Immature natural killer cell (primary cell): ENCODE measurements at regions not wholly inside any gene's neighbourhood (a gene's known extent, or its start where the extent isn't known, plus 50 kb on each side); places are given as distances from the start of the nearest gene placed in this dataset.
"Not testable (repeated sequence)": the region's sequence is repeated elsewhere in the genome, so short reads cannot be mapped to it uniquely, and the experiment has no call there.

ENCODE experiments used
- DNase-seq, 3 donors: peaks; one replicate each; pipeline ENCODE4 v3.0.0; 2022; ENCODE audit warnings: mixed read lengths in 1 of 3
- H3K27ac Mint-ChIP-seq, 6 donors: one replicate each; pipeline ENCODE4 v1.8.0; 2020; ENCODE audit warnings: mixed read lengths in 6 of 6, mild to moderate bottlenecking in 5 of 6, inconsistent platforms in 4 of 6, moderate library complexity in 3 of 6
- H3K27me3 Mint-ChIP-seq, 3 donors: one replicate each; pipeline ENCODE4 v1.8.0; 2020 to 2021; ENCODE audit warnings: low read depth in 3 of 3, mild to moderate bottlenecking in 3 of 3, mixed read lengths in 3 of 3, moderate library complexity in 3 of 3, inconsistent platforms in 1 of 3
- H3K36me3 Mint-ChIP-seq, 3 donors: one replicate each; pipeline ENCODE4 v1.8.0; 2020; ENCODE audit warnings: mixed read lengths in 3 of 3, inconsistent platforms in 2 of 3, mild to moderate bottlenecking in 2 of 3
- H3K4me1 Mint-ChIP-seq, 2 donors: one replicate each; pipeline ENCODE4 v1.8.0; 2020; ENCODE audit warnings: inconsistent platforms in 2 of 2, mild to moderate bottlenecking in 2 of 2, mixed read lengths in 2 of 2, moderate library complexity in 1 of 2
- H3K4me3 Mint-ChIP-seq, 5 donors: one replicate each; pipeline ENCODE4 v1.8.0; 2020; ENCODE audit warnings: mild to moderate bottlenecking in 5 of 5, mixed read lengths in 5 of 5, inconsistent platforms in 3 of 5, moderate library complexity in 3 of 5
- H3K9me3 Mint-ChIP-seq, 6 donors: one replicate each; pipeline ENCODE4 v1.8.0; 2020; ENCODE audit warnings: mild to moderate bottlenecking in 6 of 6, mixed read lengths in 6 of 6, inconsistent platforms in 4 of 6, moderate library complexity in 3 of 6

DNA sequence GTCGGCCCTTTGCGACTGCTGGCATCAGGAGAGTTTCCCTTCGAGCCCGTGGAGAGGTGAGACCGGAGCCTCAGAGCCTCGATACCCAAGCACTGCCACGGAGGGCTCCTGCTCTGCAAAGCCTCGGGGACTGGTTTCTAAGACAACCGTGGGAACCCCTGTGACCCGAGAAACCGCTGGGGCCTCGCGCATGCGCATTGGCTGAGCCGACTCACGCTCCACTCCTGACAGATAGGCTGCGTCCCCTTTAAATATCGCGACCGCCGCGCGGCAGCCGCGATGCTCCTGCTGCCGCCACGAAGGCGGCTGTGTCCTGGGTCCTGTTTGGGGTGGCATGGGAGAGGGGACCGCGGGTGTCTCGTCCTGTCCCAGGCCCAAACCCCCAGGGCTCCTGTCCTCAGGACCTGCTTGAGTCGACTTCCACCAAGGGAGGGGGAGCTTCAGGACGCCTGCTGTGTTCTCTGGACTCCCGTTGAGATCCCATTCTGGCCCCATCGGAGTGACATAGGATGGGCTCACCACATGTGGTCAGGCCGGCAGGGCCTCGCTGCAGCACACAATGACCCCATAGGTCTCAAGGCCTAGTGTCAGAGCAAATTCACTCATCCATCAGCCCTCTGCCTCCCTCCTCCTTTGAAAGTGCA is 701.7 kb upstream of the TPTE start:
- H3K27me3 Mint-ChIP-seq, H3K27ac Mint-ChIP-seq, H3K36me3 Mint-ChIP-seq, H3K4me3 Mint-ChIP-seq, DNase-seq, H3K4me1 Mint-ChIP-seq: not testable (repeated sequence)
- peaks cover 4 to 11% (median 8%) of the 10 kb centered on the region in 6 donors for H3K9me3 Mint-ChIP-seq

DNA sequence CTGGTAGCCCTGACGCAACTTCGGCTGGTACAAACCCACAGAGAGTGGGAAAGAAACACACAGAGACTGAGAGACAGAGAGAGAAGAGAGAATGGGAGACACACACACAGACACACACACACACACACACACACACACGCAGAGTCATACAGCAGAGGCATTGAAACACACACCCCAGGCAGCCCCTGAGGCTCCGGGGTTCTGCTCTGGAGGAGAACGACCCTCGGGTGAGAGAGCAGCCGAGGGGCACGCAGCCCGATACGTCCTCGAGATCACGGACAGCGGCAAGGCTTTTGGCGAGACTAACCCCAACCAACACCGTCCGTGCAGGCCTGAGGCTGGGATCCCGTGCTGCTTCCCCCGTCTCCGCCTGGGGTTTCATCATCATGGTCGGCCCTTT is 700.8 kb upstream of the TPTE start:
- peaks cover 4 to 11% (median 8%) of the 10 kb centered on the region in 6 donors for H3K9me3 Mint-ChIP-seq
- H3K36me3 Mint-ChIP-seq, H3K27me3 Mint-ChIP-seq, DNase-seq, H3K27ac Mint-ChIP-seq, H3K4me1 Mint-ChIP-seq, H3K4me3 Mint-ChIP-seq: not testable (repeated sequence)

DNA sequence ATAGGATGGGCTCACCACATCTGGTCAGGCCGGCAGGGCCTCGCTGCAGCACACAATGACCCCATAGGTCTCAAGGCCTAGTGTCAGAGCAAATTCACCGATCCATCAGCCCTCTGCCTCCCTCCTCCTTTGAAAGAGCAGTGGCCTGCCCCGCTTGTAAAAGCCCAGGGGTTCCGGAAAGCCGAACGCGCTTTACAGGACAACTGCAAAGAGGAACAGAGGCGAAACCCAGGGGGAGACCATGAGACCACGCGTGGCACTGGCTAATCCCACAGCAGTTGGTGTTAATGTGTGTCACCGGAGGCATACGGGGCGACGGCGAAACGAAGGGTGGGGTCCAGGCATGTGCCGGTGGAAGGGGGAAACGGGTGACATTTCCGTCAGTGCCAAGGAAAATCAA is 699.9 kb upstream of the TPTE start:
- not testable (repeated sequence) for H3K27ac Mint-ChIP-seq, DNase-seq, H3K36me3 Mint-ChIP-seq, H3K4me1 Mint-ChIP-seq, H3K27me3 Mint-ChIP-seq, H3K4me3 Mint-ChIP-seq
- H3K9me3 Mint-ChIP-seq: peaks cover 4 to 11% (median 8%) of the 10 kb centered on the region in 6 donors

DNA sequence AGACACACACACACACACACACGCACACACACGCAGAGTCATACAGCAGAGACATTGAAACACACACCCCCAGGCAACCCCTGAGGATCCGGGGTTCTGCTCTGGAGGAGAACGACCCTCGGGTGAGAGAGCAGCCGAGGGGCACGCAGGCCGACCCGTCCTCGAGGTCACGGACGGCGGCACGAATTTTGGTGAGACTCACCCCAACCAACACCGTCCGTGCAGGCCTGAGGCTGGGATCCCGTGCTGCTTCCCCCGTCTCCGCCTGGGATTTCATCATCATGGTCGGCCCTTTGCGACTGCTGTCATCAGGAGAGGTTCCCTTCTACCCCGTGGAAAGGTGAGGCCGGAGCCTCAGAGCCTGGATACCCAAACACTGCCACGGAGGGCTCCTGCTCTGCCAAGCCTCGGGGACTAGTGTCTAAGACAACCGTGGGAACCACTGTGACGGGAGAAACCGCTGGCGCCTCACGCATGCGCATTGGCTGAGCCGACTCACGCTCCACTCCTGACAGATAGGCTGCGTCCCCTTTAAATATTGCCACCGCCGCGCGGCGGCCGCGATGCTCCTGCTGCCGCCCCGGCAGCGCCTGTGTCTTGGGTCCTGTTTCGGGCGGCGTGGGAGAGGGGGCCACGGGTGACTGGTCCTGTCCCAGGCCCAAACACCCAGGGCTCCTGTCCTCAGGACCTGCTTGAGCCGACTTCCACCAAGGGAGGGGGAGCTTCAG is 699.1 kb upstream of the TPTE start:
- not testable (repeated sequence) for H3K27ac Mint-ChIP-seq, H3K36me3 Mint-ChIP-seq, H3K4me3 Mint-ChIP-seq, DNase-seq, H3K4me1 Mint-ChIP-seq, H3K27me3 Mint-ChIP-seq
- H3K9me3 Mint-ChIP-seq: peaks cover 4 to 11% (median 8%) of the 10 kb centered on the region in 6 donors

DNA sequence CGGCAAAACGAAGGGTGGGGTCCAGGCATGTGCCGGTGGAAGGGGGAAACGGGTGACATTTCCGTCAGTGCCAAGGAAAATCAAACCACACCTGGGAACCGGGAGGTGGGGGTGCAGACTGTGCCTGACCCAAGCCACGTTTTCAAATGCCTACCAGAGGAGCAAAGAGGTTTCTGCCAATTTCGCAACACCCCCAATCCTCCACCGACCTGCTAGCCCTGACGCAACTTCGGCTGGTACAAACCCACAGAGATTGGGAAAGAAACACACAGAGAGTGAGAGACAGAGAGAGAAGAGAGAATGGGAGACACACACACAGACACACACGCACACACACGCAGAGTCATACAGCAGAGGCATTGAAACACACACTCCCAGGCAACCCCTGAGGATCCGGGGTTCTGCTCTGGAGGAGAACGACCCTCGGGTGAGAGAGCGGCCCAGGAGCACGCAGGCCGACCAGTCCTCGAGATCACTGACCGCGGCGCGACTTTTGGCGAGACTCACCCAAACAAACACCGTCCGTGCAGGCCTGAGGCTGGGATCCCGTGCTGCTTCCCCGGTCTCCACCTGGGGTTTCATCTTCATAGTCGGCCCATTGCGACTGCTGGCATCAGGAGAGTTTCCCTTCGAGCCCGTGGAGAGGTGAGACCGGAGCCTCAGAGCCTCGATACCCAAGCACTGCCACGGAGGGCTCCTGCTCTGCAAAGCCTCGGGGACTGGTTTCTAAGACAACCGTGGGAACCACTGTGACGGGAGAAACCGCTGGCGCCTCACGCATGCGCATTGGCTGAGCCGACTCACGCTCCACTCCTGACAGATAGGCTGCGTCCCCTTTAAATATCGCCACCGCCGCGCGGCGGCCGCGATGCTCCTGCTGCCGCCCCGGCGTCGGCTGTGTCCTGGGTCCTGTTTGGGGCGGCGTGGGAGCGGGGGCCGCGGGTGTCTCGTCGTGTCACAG is 697.9 kb upstream of the TPTE start:
- H3K36me3 Mint-ChIP-seq, H3K27ac Mint-ChIP-seq, H3K4me1 Mint-ChIP-seq, H3K27me3 Mint-ChIP-seq, DNase-seq, H3K4me3 Mint-ChIP-seq: not testable (repeated sequence)
- H3K9me3 Mint-ChIP-seq: peaks cover 4 to 16% (median 8%) of the 10 kb centered on the region in 6 donors

DNA sequence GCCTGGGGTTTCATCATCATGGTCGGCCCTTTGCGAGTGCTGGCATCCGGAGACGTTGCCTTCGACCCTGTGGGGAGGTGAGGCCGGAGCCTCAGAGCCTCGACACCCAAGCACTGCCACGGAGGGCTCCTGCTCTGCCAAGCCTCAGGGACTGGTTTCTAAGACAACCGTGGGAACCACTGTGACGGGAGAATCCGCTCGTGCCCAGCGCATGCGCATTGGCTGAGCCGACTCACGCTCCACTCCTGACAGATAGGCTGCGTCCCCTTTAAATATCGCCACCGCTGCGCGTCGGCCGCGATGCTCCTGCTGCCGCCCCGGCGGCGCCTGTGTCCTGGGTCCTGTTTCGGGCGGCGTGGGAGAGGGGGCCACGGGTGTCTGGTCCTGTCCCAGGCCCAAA is 690.6 kb upstream of the TPTE start:
- H3K4me1 Mint-ChIP-seq, H3K27ac Mint-ChIP-seq, H3K36me3 Mint-ChIP-seq, H3K4me3 Mint-ChIP-seq, H3K27me3 Mint-ChIP-seq, DNase-seq: not testable (repeated sequence)
- peaks cover 0 to 11% (median 0%) of the 10 kb centered on the region in 6 donors for H3K9me3 Mint-ChIP-seq

DNA sequence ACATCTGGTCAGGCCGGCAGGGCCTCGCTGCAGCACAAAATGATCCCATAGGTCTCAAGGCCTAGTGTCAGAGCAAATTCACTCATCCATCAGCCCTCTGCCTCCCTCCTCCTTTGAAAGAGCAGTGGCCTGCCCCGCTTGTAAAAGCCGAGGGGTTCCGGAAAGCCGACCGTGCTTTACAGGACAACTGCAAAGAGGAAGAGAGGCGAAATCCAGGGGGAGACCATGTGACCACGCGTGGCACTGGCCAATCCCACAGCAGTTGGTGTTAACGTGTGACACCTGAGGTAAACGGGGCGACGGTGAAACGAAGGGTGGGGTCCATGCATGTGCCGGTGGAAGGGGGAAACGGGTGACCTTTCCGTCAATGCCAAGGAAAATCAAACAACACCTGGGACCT is 688.6 kb upstream of the TPTE start:
- not testable (repeated sequence) for H3K4me1 Mint-ChIP-seq, H3K9me3 Mint-ChIP-seq, DNase-seq, H3K4me3 Mint-ChIP-seq, H3K27me3 Mint-ChIP-seq, H3K27ac Mint-ChIP-seq, H3K36me3 Mint-ChIP-seq

DNA sequence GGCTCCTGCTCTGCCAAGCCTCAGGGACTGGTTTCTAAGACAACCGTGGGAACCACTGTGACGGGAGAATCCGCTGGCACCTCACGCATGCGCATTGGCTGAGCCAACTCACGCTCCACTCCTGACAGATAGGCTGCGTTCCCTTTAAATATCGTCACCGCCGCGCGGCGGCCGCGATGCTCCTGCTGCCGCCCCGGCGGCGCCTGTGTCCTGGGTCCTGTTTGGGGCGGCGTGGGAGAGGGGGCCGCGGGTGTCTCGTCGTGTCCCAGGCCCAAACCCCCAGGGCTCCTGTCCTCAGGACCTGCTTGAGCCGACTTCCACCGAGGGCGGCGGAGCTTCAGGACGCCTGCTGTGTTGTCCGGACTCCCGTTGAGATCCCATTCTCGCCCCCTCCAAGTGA is 684.8 kb upstream of the TPTE start:
- H3K4me3 Mint-ChIP-seq, H3K4me1 Mint-ChIP-seq, H3K27me3 Mint-ChIP-seq, H3K36me3 Mint-ChIP-seq, H3K27ac Mint-ChIP-seq, DNase-seq: not testable (repeated sequence)
- H3K9me3 Mint-ChIP-seq: peaks cover 29 to 45% (median 33%) of the 10 kb centered on the region in 6 donors

DNA sequence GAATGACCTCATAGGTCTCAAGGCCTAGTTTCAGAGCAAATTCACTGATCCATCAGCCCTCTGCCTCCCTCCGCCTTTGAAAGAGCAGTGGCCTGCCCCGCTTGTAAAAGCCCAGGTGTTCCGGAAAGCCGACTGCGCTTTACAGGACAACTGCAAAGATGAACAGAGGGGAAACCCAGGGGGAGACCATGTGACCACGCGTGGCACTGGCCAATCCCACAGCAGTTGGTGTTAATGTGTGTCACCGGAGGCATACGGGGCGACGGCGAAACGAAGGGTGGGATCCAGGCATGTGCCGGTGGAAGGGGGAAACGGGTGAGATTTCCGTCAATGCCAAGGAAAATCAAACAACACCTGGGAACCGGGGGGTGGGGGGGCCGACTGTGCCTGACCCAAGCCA is 684.4 kb upstream of the TPTE start:
- H3K27ac Mint-ChIP-seq, H3K36me3 Mint-ChIP-seq, H3K4me3 Mint-ChIP-seq, DNase-seq, H3K27me3 Mint-ChIP-seq, H3K4me1 Mint-ChIP-seq: not testable (repeated sequence)
- H3K9me3 Mint-ChIP-seq: peaks cover 32 to 49% (median 35%) of the 10 kb centered on the region in 6 donors

DNA sequence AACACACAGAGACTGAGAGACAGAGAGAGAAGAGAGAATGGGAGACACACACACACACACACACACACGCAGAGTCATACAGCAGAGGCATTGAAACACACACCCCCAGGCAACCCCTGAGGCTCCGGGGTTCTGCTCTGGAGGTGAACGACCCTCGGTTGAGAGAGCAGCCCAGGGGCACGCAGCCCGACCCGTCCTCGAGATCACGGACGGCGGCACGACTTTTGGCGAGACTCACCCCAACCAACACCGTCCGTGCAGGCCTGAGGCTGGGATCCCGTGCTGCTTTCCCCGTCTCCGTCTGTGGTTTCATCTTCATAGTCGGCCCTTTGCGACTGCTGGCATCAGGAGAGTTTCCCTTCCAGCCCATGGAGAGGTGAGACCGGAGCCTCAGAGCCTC is 683.9 kb upstream of the TPTE start:
- H3K27me3 Mint-ChIP-seq, DNase-seq, H3K4me3 Mint-ChIP-seq, H3K4me1 Mint-ChIP-seq, H3K27ac Mint-ChIP-seq, H3K36me3 Mint-ChIP-seq: not testable (repeated sequence)
- H3K9me3 Mint-ChIP-seq: peaks cover 32 to 53% (median 37%) of the 10 kb centered on the region in 6 donors

DNA sequence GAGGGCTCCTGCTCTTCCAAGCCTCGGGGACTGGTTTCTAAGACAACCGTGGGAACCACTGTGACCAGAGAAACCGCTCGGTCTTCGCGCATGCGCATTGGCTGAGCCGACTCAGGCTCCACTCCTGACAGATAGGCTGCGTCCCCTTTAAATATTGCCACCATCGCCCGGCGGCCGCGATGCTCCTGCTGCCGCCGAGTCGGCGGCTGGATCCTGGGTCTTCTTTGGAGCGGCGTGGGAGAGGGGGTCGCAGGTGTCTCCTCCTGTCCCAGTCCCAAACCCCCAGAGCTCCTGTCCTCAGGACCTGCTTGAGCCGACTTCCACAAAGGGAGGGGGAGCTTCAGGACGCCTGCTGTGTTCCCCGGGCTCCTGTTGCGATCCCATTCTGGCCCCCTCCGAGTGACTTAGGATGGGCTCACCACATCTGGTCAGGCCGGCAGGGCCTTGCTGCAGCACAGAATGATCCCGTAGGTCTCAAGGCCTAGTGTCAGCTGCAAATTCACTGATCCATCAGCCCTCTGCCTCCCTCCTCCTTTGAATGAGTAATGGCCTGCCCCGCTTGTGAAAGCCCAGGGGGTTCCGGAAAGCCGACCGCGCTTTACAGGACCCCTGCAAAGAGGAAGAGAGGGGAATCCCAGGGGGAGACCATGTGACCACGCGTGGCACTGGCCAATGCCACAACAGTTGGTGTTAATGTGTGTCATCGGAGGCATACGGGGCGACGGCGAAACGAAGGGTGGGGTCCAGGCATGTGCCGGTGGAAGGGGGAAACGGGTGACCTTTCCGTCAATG is 683.2 kb upstream of the TPTE start:
- peaks cover 0 to 5% (median 0%) of the 10 kb centered on the region in 3 donors for H3K27me3 Mint-ChIP-seq
- no peak overlapping the region for H3K27ac Mint-ChIP-seq
- no peak for DNase-seq
- H3K36me3 Mint-ChIP-seq: peaks cover 4 to 7% (median 6%) of the 10 kb centered on the region in 3 donors
- H3K4me1 Mint-ChIP-seq: no peaks in the 10 kb centered on the region
- no peak overlapping the region for H3K4me3 Mint-ChIP-seq
- peaks cover 34 to 60% (median 39%) of the 10 kb centered on the region in 6 donors for H3K9me3 Mint-ChIP-seq

DNA sequence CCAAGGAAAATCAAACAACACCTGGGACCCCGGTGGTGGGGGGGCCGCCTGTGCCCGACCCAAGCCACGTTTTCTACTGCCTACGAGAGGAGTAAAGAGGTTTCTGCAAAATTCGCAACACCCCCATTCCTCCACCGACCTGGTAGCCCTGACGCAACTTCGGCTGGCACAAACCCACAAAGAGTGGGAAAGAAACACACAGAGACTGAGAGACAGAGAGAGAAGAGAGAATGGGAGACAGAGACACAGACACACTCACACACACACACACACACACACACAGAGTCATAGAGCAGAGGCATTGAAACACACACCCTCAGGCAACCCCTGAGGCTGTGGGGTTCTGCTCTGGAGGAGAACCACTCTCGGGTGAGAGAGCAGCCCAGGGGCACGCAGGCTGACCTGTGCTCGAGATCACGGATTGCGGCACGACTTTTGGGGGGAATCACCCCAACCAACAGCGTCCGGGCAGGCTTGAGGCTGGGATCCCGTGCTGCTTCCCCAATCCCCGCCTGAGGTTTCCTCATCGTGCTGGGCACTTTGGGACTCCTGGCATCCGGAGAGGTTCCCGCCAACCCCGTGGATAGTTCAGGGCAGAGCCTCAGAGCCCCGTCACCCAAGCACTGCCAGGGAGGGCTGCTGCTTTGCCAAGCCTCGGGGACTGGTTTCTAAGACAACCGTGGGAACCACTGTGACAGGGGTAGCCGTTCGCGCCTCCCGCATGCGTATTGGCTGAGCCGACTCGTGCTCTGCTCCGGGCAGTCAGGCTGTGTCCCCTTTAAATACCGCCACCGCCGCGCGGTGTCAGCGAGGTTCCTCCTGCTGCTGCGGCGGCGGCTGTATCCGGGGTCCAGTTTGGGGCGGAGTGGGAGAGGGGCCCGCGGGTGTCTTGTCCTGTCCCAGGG is 682.4 kb upstream of the TPTE start:
- H3K36me3 Mint-ChIP-seq: peaks cover 4 to 7% (median 4%) of the 10 kb centered on the region in 3 donors
- H3K4me3 Mint-ChIP-seq: peak overlapping the region in 1 of 5 donors; percentile 13
- no peak overlapping the region for H3K27ac Mint-ChIP-seq
- peaks cover 0 to 5% (median 0%) of the 10 kb centered on the region in 3 donors for H3K27me3 Mint-ChIP-seq
- DNase-seq: no peak
- H3K9me3 Mint-ChIP-seq: peaks cover 34 to 64% (median 43%) of the 10 kb centered on the region in 6 donors
- no peaks in the 10 kb centered on the region for H3K4me1 Mint-ChIP-seq

DNA sequence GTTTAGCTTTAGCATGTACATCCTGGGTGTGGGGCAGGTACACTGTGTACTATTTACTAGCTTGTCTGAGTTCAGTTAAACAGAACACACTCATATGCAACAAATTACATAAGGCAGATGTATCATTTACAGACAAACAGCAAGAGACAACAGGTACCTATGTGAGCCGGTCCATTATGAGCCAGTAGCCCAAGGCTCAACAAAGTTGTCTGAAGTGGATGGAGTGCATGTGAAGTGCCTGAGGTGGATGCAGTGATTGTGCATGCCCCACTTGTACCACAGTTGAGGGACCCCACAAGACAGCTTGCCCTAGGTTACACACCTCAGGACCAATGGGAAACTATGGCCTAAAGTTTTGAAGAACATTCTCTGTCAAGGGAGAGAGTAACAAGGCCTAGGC is 677.3 kb upstream of the TPTE start:
- peaks cover 28 to 59% (median 36%) of the 10 kb centered on the region in 6 donors for H3K9me3 Mint-ChIP-seq
- not testable (repeated sequence) for H3K27ac Mint-ChIP-seq, DNase-seq, H3K36me3 Mint-ChIP-seq, H3K4me3 Mint-ChIP-seq, H3K4me1 Mint-ChIP-seq, H3K27me3 Mint-ChIP-seq
